GM12874 (cell line): ENCODE measurements at regions not wholly inside any gene's neighbourhood (a gene's known extent, or its start where the extent isn't known, plus 50 kb on each side); places are given as distances from the start of the nearest gene placed in this dataset.

Experiments
- CTCF ChIP-seq: IDR thresholded peaks from 2 replicates; pipeline ENCODE4 v1.5.1; 2011; ENCODE audit warnings: low read depth, mild to moderate bottlenecking, control low read depth, low read length, moderate library complexity; ENCODE audit not compliant: insufficient read depth

- TF ChIP-seq CTCF = peak; percentile 87
These were observed 112.7 kb downstream of the VPREB1 start for GRCh38 chr22:22357024-22357883.

- no peak for TF ChIP-seq CTCF
These were observed 113.6 kb downstream of the VPREB1 start for GRCh38 chr22:22358152-22358551.

- no peak for TF ChIP-seq CTCF
These were observed 114.1 kb downstream of the VPREB1 start for GRCh38 chr22:22358686-22359085.

- no peak for TF ChIP-seq CTCF
These were observed 114.9 kb downstream of the VPREB1 start for GRCh38 chr22:22359465-22359864.

GRCh38 chr22:22360014-22360413 lies 115.4 kb downstream of the VPREB1 start:
- no peak for TF ChIP-seq CTCF

- no peak for TF ChIP-seq CTCF
These were observed 117.7 kb downstream of the VPREB1 start for GRCh38 chr22:22362311-22362710.

GRCh38 chr22:22362936-22363335 lies 118.3 kb downstream of the VPREB1 start:
- no peak for TF ChIP-seq CTCF
